ENCODE measurements at regions not wholly inside any gene's neighbourhood (a gene's known extent, or its start where the extent isn't known, plus 50 kb on each side); places are given as distances from the start of the nearest gene placed in this dataset.

DNA sequence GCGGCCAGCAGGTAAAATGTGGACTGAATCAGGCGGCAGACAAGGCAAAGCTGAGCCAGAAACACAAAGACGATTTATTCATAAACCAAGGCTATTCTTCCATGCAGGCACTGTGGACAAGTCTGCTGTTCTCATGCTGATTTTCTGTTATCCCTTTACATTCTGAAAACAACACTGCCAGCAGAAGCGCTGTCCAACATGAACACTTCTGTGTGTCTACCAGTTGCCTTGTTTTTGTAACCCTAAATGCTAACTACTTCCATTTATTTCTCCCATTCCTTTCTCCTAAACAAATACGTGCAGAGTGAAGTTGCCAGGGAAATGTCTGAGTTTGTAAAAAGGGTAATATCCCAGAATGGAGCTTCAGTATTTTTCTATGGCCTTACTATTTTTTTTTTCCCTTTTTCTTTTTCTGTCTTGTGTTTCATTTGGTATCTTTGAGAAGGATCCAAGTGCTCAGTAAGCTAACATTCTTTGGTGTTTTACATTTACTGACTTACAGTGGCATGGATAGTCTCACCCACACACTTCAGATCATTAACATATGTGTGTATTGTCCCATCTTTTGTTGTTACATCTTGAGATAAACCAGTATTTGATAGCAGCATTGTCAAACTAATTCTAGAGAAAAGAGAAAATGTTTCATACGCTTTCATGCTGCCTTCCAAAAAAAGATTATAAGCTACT, 1308.9 kb upstream of the MAP3K7 start:
- TF ChIP-seq, protein P1, sequence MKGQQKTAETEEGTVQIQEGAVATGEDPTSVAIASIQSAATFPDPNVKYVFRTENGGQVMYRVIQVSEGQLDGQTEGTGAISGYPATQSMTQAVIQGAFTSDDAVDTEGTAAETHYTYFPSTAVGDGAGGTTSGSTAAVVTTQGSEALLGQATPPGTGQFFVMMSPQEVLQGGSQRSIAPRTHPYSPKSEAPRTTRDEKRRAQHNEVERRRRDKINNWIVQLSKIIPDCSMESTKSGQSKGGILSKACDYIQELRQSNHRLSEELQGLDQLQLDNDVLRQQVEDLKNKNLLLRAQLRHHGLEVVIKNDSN (IDR thresholded peaks at IDR 0.05; ENCODE audit: borderline replicate concordance, extremely low read length, insufficient read depth, low read depth, low read length): no peak
- TF ChIP-seq ZNF274 (IDR thresholded peaks at IDR 0.05; ENCODE audit: insufficient read depth, insufficient read length) (no peak), ZBTB40 (IDR thresholded peaks at IDR 0.05; ENCODE audit: borderline replicate concordance) (no peak), POLR2A (IDR thresholded peaks at IDR 0.05; ENCODE audit: low read depth, low read length) (no peak), NFIC (IDR thresholded peaks at IDR 0.05; ENCODE audit: low read depth, low read length) (no peak)

All from GM12878 (cell line).